K562 (cell line): ENCODE measurements at regions not wholly inside any gene's neighbourhood (a gene's known extent, or its start where the extent isn't known, plus 50 kb on each side); places are given as distances from the start of the nearest gene placed in this dataset.

Source experiments
- ELF4 ChIP-seq: fragments of 450-650 bp; formaldehyde crosslinking; IDR thresholded peaks from 2 replicates; pipeline ENCODE4 v1.4.0; 2022; ENCODE audit warnings: missing genetic modification characterization
- MXI1 ChIP-seq: IDR thresholded peaks from 2 replicates; pipeline ENCODE4 v1.6.1; 2011; ENCODE audit warnings: low read depth, mild to moderate bottlenecking, improper control_type of control experiment, low read length
- POLR2AphosphoS2 ChIP-seq: IDR thresholded peaks from 2 replicates; pipeline ENCODE4 v1.6.1; 2012; ENCODE audit warnings: low read length, improper control_type of control experiment
- RBM22 ChIP-seq: fragments of 200-400 bp; formaldehyde crosslinking; IDR thresholded peaks from 2 replicates; pipeline ENCODE4 v1.6.1; 2018; ENCODE audit warnings: low read length, low read depth; ENCODE audit not compliant: poor library complexity, severe bottlenecking
- YBX1 ChIP-seq: fragments of 450-650 bp; IDR thresholded peaks from 2 replicates; pipeline ENCODE4 v1.7.1; 2016; ENCODE audit warnings: mild to moderate bottlenecking
- TF ChIP-seq, protein P1 (sequence below): fragments of 200-600 bp; sonication (generic); IDR thresholded peaks from one replicate; pipeline ENCODE4 v1.6.1; 2012; ENCODE audit warnings: mild to moderate bottlenecking, low read depth, low read length, inconsistent platforms

DNA sequence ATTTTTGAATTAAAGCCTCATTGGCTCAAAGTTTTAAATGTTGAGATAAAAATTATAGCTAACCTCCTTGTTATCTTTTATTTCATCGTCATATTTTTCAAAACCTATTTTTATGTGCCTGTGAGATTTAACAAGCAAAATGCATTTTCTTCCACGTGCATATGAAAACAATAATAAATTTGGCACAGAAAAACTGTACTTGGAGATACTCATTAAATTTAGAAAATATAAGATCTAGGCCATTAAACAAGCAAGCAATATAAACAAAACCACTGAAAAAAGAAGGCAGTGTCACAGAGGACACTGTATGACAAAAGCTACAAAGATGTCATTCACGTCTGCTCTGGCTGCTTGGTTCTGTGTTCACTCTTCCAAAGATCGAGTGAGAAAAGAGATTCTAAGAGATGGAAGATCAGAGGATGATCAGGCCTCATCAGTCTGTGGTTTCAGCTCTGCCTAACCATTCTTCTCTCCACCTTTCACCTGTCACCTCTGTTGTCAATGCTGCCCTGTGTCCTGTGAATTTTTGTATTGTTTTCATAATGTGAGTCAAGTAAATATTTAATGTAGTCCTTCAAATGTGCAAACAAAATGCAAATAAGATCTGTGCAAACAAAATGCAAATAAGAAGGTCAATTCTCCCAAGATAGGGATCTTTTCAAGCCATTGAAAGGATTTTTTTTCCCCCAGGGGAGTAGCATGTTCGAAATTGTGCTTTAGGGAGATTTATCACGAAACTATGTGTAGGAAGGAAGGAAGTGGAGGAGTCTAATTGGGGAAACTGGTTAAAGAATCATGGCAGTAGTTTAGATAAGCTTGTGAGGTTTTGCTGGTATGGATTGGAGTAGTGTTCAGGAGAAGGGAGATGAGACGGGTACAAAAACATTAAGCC, 138.7 kb upstream of the RBMS1 start (continued):
- TF ChIP-seq, protein P1, sequence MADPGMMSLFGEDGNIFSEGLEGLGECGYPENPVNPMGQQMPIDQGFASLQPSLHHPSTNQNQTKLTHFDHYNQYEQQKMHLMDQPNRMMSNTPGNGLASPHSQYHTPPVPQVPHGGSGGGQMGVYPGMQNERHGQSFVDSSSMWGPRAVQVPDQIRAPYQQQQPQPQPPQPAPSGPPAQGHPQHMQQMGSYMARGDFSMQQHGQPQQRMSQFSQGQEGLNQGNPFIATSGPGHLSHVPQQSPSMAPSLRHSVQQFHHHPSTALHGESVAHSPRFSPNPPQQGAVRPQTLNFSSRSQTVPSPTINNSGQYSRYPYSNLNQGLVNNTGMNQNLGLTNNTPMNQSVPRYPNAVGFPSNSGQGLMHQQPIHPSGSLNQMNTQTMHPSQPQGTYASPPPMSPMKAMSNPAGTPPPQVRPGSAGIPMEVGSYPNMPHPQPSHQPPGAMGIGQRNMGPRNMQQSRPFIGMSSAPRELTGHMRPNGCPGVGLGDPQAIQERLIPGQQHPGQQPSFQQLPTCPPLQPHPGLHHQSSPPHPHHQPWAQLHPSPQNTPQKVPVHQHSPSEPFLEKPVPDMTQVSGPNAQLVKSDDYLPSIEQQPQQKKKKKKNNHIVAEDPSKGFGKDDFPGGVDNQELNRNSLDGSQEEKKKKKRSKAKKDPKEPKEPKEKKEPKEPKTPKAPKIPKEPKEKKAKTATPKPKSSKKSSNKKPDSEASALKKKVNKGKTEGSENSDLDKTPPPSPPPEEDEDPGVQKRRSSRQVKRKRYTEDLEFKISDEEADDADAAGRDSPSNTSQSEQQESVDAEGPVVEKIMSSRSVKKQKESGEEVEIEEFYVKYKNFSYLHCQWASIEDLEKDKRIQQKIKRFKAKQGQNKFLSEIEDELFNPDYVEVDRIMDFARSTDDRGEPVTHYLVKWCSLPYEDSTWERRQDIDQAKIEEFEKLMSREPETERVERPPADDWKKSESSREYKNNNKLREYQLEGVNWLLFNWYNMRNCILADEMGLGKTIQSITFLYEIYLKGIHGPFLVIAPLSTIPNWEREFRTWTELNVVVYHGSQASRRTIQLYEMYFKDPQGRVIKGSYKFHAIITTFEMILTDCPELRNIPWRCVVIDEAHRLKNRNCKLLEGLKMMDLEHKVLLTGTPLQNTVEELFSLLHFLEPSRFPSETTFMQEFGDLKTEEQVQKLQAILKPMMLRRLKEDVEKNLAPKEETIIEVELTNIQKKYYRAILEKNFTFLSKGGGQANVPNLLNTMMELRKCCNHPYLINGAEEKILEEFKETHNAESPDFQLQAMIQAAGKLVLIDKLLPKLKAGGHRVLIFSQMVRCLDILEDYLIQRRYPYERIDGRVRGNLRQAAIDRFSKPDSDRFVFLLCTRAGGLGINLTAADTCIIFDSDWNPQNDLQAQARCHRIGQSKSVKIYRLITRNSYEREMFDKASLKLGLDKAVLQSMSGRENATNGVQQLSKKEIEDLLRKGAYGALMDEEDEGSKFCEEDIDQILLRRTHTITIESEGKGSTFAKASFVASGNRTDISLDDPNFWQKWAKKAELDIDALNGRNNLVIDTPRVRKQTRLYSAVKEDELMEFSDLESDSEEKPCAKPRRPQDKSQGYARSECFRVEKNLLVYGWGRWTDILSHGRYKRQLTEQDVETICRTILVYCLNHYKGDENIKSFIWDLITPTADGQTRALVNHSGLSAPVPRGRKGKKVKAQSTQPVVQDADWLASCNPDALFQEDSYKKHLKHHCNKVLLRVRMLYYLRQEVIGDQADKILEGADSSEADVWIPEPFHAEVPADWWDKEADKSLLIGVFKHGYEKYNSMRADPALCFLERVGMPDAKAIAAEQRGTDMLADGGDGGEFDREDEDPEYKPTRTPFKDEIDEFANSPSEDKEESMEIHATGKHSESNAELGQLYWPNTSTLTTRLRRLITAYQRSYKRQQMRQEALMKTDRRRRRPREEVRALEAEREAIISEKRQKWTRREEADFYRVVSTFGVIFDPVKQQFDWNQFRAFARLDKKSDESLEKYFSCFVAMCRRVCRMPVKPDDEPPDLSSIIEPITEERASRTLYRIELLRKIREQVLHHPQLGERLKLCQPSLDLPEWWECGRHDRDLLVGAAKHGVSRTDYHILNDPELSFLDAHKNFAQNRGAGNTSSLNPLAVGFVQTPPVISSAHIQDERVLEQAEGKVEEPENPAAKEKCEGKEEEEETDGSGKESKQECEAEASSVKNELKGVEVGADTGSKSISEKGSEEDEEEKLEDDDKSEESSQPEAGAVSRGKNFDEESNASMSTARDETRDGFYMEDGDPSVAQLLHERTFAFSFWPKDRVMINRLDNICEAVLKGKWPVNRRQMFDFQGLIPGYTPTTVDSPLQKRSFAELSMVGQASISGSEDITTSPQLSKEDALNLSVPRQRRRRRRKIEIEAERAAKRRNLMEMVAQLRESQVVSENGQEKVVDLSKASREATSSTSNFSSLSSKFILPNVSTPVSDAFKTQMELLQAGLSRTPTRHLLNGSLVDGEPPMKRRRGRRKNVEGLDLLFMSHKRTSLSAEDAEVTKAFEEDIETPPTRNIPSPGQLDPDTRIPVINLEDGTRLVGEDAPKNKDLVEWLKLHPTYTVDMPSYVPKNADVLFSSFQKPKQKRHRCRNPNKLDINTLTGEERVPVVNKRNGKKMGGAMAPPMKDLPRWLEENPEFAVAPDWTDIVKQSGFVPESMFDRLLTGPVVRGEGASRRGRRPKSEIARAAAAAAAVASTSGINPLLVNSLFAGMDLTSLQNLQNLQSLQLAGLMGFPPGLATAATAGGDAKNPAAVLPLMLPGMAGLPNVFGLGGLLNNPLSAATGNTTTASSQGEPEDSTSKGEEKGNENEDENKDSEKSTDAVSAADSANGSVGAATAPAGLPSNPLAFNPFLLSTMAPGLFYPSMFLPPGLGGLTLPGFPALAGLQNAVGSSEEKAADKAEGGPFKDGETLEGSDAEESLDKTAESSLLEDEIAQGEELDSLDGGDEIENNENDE: no peak
- TF ChIP-seq MXI1: no peak
- TF ChIP-seq YBX1: no peak
- TF ChIP-seq POLR2AphosphoS2: no peak
- TF ChIP-seq RBM22: no peak
- TF ChIP-seq ELF4 (CRISPR knock-in tag): no peak
